KOPT-K1 (cell line): ENCODE measurements at regions not wholly inside any gene's neighbourhood (a gene's known extent, or its start where the extent isn't known, plus 50 kb on each side); places are given as distances from the start of the nearest gene placed in this dataset.
"Not testable (repeated sequence)": the region's sequence is repeated elsewhere in the genome, so short reads cannot be mapped to it uniquely, and the experiment has no call there.

Experiments
- H3K27ac ChIP-seq: fragments of 200-600 bp; sonication (generic); 2 replicates; pipeline ENCODE4 v1.5.1; 2016; ENCODE audit warnings: antibody characterized with exemption, mild to moderate bottlenecking, low read depth, low read length; ENCODE audit not compliant: poor library complexity, severe bottlenecking
- H3K36me3 ChIP-seq: fragments of 200-600 bp; sonication (generic); 2 replicates; pipeline ENCODE4 v1.5.1; 2017; ENCODE audit warnings: antibody characterized with exemption, mild to moderate bottlenecking, low read length, moderate library complexity; ENCODE audit not compliant: insufficient read depth
- H3K9me3 ChIP-seq: fragments of 200-600 bp; sonication (generic); 2 replicates; pipeline ENCODE4 v1.5.1; 2017; ENCODE audit warnings: antibody characterized with exemption, low read length, mild to moderate bottlenecking; ENCODE audit not compliant: insufficient read depth, poor library complexity, severe bottlenecking

DNA sequence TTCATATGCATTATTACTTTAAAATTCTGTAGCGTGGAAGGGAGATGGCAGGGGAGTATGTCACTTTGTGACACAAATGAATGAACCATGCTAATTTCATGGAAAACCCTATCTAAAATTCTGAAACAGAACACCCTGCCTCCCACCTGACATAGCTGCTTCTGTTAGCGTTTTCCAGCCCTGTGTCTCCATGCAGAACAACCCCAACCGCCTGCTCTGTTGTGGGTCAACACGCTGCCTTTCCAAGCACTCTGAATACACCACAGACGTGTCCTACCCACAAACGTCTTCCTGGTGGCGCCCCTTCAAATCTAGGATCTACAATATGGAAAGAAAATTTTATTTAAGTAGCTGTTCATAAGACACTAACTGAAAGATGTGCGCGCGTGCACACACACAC is 238.6 kb downstream of the TRIML1 start:
- Histone ChIP-seq H3K9me3 (no peaks in the 10 kb centered on the region), H3K36me3 (no peaks in the 10 kb centered on the region), H3K27ac (no peak overlapping the region)

- no peaks in the 10 kb centered on the region for H3K36me3 ChIP-seq
These were observed 243.9 kb downstream of the TRIML1 start for GRCh38 chr4:188383180-188383579.

GRCh38 chr4:188387179-188387791 is 248.0 kb downstream of the TRIML1 start:
- no peak overlapping the region for H3K27ac ChIP-seq
- peaks cover 4% of the 10 kb centered on the region for H3K9me3 ChIP-seq
- H3K36me3 ChIP-seq: no peaks in the 10 kb centered on the region

More at GRCh38 chr4:188383180-188383579, 243.9 kb downstream of the TRIML1 start:
- Histone ChIP-seq H3K27ac (no peak overlapping the region), H3K9me3 (no peaks in the 10 kb centered on the region)

GRCh38 chr4:188391349-188391748 is 252.1 kb downstream of the TRIML1 start:
- not testable (repeated sequence) for H3K9me3 ChIP-seq, H3K36me3 ChIP-seq, H3K27ac ChIP-seq

GRCh38 chr4:188396037-188396436 is 256.8 kb downstream of the TRIML1 start:
- H3K36me3 ChIP-seq: no peaks in the 10 kb centered on the region
- peaks cover 4% of the 10 kb centered on the region for H3K9me3 ChIP-seq
- no peak overlapping the region for H3K27ac ChIP-seq

DNA sequence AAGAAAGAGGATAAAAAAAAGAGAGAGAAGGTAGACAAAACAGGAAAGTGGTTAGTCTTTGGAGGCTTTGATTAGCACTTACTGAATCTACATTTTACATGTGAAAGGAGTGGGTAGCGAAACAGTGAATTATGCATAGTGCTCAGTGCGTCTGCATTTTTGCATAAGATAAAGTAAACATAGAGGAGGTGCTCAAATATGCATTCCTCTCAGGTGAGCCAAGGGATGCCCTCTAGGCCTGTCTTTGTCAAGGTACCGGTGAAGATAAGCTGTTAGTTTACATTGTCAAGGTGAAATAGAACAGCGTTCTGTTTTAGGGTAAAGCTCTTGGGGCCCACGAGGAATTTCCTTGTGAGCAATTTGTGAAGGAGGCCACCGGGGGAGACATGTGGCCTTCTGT is 260.6 kb downstream of the TRIML1 start:
- Histone ChIP-seq H3K27ac (no peak overlapping the region), H3K9me3 (no peaks in the 10 kb centered on the region), H3K36me3 (no peaks in the 10 kb centered on the region)

DNA sequence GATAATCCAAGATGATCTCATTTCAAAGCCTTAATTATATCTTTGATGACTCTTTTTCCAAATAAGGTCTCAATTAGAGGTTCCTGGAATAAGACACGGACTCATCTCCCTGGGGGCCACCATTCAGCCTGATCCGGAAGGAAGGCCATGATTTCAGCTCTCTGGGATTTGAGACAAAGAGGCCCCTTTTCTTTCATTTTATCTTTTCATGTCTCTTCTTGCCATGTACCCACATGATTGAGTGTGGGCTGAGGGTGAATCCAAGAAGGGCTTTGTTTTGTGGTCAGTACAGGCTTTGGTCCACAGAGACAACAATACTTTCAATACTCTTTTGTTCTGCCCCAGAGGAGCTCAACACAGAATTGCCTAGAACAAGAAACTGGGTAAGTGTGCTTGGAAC is 261.2 kb downstream of the TRIML1 start:
- H3K27ac ChIP-seq: no peak overlapping the region
- no peaks in the 10 kb centered on the region for H3K36me3 ChIP-seq
- H3K9me3 ChIP-seq: no peaks in the 10 kb centered on the region

- no peak overlapping the region for H3K27ac ChIP-seq
- no peaks in the 10 kb centered on the region for H3K36me3 ChIP-seq
- no peaks in the 10 kb centered on the region for H3K9me3 ChIP-seq
These were observed 264.0 kb downstream of the TRIML1 start for GRCh38 chr4:188403272-188403671.

DNA sequence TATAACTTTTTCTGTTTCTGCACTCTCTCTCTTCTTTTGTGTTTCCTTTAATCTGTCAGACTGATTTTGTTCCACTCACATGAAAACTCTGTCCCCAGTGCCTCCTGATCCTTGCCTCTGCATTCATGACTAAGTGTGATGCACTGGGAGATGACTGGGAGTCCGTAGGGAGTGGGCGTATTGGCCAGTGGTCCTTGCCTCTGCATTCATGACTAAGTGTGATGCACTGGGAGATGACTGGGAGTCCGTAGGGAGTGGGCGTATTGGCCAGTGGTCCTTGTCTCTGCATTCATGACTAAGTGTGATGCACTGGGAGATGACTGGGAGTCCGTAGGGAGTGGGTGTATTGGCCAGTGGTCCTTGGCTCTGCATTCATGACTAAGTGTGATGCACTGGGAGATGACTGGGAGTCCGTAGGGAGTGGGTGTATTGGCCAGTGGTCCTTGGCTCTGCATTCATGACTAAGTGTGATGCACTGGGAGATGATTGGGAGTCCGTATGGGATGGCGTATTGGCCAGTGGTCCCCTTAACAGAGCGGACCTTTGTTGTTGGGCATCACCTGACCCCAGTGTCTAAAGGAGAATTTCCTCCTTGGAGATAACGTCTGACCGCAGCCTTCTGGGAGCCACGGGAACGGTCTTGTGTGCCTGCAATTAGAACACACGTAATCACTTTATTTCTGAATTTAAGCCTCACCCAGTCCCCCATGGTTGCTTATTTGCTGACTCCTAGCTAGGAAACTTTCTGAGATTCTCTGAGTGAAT is 266.0 kb downstream of the TRIML1 start:
- not testable (repeated sequence) for H3K36me3 ChIP-seq, H3K27ac ChIP-seq, H3K9me3 ChIP-seq

- no peak overlapping the region for H3K27ac ChIP-seq
- H3K9me3 ChIP-seq: no peaks in the 10 kb centered on the region
- no peaks in the 10 kb centered on the region for H3K36me3 ChIP-seq
These were observed 269.2 kb downstream of the TRIML1 start for GRCh38 chr4:188408244-188409030.

GRCh38 chr4:188409851-188410250 is 270.6 kb downstream of the TRIML1 start:
- H3K36me3 ChIP-seq: no peaks in the 10 kb centered on the region
- H3K27ac ChIP-seq: no peak overlapping the region

DNA sequence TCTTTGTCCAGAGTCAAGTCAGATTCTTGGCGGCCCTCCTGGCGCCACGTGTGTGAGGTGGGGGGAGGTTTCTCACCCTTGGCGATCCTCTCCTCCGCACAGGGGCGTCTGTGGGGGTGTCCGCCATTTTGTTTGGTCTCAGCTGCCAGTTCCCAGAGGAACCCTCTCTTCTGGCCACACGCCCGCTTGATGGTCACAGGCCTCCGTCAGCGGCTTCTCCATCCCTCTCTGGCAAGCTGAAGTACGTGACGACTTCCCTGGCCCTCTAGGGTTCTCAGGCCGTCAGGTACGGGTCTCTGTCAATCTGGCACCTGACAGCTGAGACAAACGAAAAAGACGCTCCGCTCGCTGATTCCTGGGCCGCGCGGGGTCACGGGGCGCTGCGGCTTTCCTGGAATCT is 272.6 kb downstream of the TRIML1 start:
- Histone ChIP-seq H3K9me3 (no peaks in the 10 kb centered on the region), H3K36me3 (no peaks in the 10 kb centered on the region), H3K27ac (no peak overlapping the region)

More at GRCh38 chr4:188409851-188410250, 270.6 kb downstream of the TRIML1 start:
- H3K9me3 ChIP-seq: no peaks in the 10 kb centered on the region

GRCh38 chr4:188412499-188412898 is 273.3 kb downstream of the TRIML1 start:
- H3K27ac ChIP-seq: no peak overlapping the region
- no peaks in the 10 kb centered on the region for H3K9me3 ChIP-seq
- no peaks in the 10 kb centered on the region for H3K36me3 ChIP-seq

GRCh38 chr4:188414441-188414840 is 275.2 kb downstream of the TRIML1 start:
- Histone ChIP-seq H3K36me3 (no peaks in the 10 kb centered on the region), H3K9me3 (no peaks in the 10 kb centered on the region)

DNA sequence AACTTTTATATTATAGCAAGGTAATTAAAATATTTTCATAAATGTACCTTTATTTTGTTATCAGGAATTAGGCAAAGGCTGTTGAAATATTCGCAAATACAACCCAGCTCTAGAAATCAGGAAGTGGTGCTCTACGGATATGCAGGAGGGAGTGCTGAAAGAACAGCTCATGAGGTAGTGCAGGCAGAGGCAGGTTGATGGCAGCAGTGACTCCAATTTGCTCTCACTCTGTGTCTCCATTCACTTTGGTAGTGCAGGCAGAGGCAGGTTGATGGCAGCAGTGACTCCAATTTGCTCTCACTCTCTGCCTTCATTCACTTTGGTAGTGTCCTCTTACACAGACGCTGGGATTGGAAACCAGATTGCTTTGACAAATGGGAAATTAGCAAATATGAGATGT is 277.9 kb downstream of the TRIML1 start:
- Histone ChIP-seq H3K27ac (no peak overlapping the region), H3K9me3 (no peaks in the 10 kb centered on the region), H3K36me3 (no peaks in the 10 kb centered on the region)

More at GRCh38 chr4:188414441-188414840, 275.2 kb downstream of the TRIML1 start:
- no peak overlapping the region for H3K27ac ChIP-seq
